BE2C (cell line): ENCODE measurements at regions not wholly inside any gene's neighbourhood (a gene's known extent, or its start where the extent isn't known, plus 50 kb on each side); places are given as distances from the start of the nearest gene placed in this dataset.

Experiments used
- DNase-seq: peaks from one replicate; pipeline ENCODE4 v3.0.0-alpha.2; 2020
- H3K27me3 ChIP-seq: fragments of 250-450 bp; sonication (Bioruptor Pico); 2 replicates; pipeline ENCODE4 v1.5.1; 2020; ENCODE audit warnings: mild to moderate bottlenecking
- H3K36me3 ChIP-seq: fragments of 250-450 bp; sonication (Bioruptor Pico); 2 replicates; pipeline ENCODE4 v1.5.1; 2020; ENCODE audit warnings: mild to moderate bottlenecking
- H3K4me1 ChIP-seq: fragments of 250-450 bp; sonication (Bioruptor Pico); 2 replicates; pipeline ENCODE4 v1.5.1; 2020
- H3K4me3 ChIP-seq: 2 replicates; pipeline ENCODE4 v1.5.1; 2011; ENCODE audit warnings: low read depth, low read length
- H3K9me3 ChIP-seq: fragments of 250-450 bp; sonication (Bioruptor Pico); 2 replicates; pipeline ENCODE4 v1.5.1; 2020
- TF ChIP-seq, protein P1 (sequence below): IDR thresholded peaks from 2 replicates; pipeline ENCODE4 v1.5.1; 2012; ENCODE audit warnings: mild to moderate bottlenecking, low read depth, low read length

DNA sequence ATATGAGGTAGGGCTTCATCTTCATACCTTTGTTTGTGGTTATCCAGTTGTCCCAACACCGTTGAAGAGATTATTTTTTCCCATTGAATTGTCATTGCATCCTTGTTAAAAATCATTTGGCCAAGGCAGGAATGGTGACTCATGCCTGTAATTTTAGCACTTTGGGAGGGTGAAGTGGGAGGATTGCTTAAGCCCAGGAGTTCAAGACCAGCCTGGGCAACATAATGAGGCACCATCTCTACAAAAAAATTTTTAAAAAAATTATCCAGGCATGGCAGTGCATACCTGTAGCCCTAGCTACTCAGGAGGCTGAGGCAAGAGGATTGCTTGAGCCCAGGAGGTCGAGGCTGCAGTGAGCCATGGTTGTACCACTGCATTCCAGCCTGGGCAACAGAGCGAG, 223.9 kb downstream of the TANC2 start:
- no peak for DNase-seq
- H3K36me3 ChIP-seq: peaks cover 7% of the 10 kb centered on the region; the same call in 1 of the 2 replicates
- no peaks in the 10 kb centered on the region for H3K4me1 ChIP-seq
- H3K4me3 ChIP-seq: no peak overlapping the region
- no peaks in the 10 kb centered on the region for H3K9me3 ChIP-seq
- TF ChIP-seq, protein P1, sequence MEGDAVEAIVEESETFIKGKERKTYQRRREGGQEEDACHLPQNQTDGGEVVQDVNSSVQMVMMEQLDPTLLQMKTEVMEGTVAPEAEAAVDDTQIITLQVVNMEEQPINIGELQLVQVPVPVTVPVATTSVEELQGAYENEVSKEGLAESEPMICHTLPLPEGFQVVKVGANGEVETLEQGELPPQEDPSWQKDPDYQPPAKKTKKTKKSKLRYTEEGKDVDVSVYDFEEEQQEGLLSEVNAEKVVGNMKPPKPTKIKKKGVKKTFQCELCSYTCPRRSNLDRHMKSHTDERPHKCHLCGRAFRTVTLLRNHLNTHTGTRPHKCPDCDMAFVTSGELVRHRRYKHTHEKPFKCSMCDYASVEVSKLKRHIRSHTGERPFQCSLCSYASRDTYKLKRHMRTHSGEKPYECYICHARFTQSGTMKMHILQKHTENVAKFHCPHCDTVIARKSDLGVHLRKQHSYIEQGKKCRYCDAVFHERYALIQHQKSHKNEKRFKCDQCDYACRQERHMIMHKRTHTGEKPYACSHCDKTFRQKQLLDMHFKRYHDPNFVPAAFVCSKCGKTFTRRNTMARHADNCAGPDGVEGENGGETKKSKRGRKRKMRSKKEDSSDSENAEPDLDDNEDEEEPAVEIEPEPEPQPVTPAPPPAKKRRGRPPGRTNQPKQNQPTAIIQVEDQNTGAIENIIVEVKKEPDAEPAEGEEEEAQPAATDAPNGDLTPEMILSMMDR: no peak
- H3K27me3 ChIP-seq: no peaks in the 10 kb centered on the region

DNA sequence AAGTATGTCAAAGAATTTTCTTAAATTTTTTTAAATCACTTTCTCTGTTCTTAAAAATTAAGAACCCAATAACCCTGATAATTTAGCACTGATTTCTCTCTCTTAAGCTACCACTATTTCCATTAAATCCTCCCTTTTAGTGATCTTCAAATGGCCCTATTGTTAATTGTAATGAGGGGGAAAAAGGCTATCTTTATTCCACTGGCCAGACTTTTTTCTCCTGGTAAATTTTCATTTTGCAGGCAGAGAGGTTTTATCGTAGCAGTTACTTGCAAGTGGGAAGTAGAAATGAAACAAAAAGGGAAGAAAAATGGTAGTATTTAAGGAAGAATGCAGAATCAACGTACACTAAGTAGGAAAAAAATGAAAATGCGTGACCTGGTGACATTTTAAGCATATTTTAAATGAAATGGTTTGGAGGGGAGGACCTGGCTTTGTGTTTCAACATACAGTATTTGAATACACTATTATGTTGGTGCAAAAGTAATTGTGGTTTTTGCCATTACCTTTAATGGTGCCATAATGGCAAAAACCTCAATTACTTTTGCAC, 224.9 kb downstream of the TANC2 start:
- Histone ChIP-seq H3K36me3 (peaks cover 17% of the 10 kb centered on the region), H3K27me3 (no peaks in the 10 kb centered on the region), H3K4me3 (no peak overlapping the region), H3K9me3 (no peaks in the 10 kb centered on the region), H3K4me1 (no peaks in the 10 kb centered on the region)
- TF ChIP-seq, protein P1: no peak
- DNase-seq: no peak

DNA sequence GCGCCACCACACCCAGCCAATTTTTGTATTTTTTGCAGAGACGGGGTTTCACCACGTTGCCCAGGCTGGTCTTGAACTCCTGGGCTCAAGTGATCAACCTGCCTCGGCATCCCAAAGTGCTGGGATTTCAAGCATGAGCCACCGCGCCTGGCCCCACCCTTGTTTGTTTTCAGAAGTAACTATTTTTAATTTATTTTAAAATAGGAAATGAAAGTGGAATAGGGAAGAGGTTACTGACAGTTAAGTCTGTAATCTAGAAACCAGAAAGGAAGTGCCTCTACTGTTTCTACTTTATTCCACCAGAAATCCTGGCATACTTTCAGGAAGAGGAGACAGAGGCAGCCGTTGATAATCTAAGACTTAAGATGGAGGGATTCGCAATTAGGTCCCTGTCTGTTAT, 225.6 kb downstream of the TANC2 start:
- DNase-seq: no peak

DNA sequence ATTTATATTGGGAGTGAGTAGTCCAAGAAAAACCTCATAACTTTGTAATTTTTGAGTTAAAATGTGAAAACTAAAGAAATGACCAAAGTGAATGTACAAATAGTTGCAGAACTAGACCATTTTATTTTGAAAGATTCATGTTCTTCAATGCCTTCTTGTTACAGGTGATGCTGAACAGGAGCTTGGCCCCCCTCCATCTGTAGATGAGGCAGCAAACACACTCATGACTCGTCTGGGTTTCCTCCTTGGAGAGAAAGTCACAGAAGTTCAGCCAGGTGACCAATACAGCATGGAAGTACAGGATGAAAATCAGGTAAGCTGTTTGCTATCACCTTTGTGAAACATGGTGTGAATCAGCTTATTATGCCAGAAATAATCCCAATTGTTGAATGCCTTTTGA, 227.8 kb downstream of the TANC2 start:
- Histone ChIP-seq H3K4me3 (no peak overlapping the region), H3K9me3 (no peaks in the 10 kb centered on the region), H3K27me3 (no peaks in the 10 kb centered on the region), H3K4me1 (no peaks in the 10 kb centered on the region), H3K36me3 (peaks cover 23% of the 10 kb centered on the region)
- DNase-seq: no peak
- TF ChIP-seq, protein P1: no peak

More for the DNA sequence above, 225.6 kb downstream of the TANC2 start:
- Histone ChIP-seq H3K4me3 (no peak overlapping the region), H3K4me1 (no peaks in the 10 kb centered on the region), H3K27me3 (no peaks in the 10 kb centered on the region), H3K36me3 (peaks cover 22% of the 10 kb centered on the region), H3K9me3 (no peaks in the 10 kb centered on the region)
- TF ChIP-seq, protein P1: no peak

DNA sequence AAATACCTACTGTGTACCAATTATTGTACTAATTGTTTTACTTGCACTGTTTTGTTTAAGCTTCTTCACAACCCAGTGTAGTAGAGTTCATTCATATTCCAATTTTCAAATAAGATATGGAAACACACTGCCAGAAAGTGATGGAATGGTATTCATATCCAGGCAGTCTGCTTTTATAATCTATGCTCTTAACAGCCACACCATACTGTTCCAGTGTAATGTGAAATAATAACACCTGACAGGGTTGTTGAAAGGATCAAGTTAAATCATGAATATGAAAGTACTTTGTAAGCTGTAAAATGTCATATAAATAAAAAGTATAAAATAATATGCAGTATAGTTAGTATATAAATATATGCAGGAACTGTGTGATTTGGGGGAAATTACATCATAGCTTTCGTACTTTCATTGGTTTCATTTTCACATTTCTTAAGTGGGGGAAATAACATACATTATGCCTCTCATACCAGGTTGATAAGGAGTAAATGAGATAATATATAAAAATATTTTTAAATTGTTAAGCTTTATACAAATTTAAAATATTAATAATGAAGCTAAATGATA, 230.8 kb downstream of the TANC2 start:
- H3K4me3 ChIP-seq: no peak overlapping the region
- H3K4me1 ChIP-seq: peaks cover 6% of the 10 kb centered on the region; the same call in 1 of the 2 replicates
- H3K9me3 ChIP-seq: no peaks in the 10 kb centered on the region
- DNase-seq: no peak
- peaks cover 26% of the 10 kb centered on the region for H3K36me3 ChIP-seq
- no peaks in the 10 kb centered on the region for H3K27me3 ChIP-seq
- TF ChIP-seq, protein P1: no peak

DNA sequence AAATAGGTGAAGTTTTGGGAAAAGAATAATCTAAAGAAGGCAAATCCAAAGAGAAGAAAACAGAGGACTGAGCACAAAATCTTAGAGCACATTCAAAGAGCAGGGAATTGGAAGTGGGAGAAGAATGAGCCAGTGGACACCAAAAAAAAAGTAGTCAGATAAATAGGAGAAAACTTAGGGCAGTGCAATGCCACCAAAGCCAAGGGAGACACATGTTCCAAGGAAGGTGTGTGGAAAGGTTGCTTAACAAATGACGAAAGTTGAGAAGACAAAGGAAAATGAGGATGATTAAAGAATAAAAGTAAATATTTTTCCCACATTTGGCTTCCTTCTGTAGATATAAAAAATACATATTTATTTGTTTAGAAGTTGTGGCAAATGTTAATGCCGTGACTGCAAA, 237.6 kb downstream of the TANC2 start:
- no peak overlapping the region for H3K4me3 ChIP-seq
- H3K27me3 ChIP-seq: no peaks in the 10 kb centered on the region
- H3K36me3 ChIP-seq: peaks cover 15% of the 10 kb centered on the region
- TF ChIP-seq, protein P1: no peak
- H3K9me3 ChIP-seq: no peaks in the 10 kb centered on the region
- H3K4me1 ChIP-seq: peaks cover 6% of the 10 kb centered on the region; the same call in 1 of the 2 replicates
- DNase-seq: no peak
